Gastroesophageal sphincter (tissue), 3 donors: ENCODE measurements at regions not wholly inside any gene's neighbourhood (a gene's known extent, or its start where the extent isn't known, plus 50 kb on each side); places are given as distances from the start of the nearest gene placed in this dataset.

Source experiments
- EP300 ChIP-seq: sonication (generic); formaldehyde crosslinking; IDR thresholded peaks from one replicate; pipeline ENCODE4 v1.6.1; 2017; ENCODE audit warnings: antibody characterized with exemption, mild to moderate bottlenecking
- POLR2A ChIP-seq, 2 donors: fragments of 450-650 bp; IDR thresholded peaks; one replicate each; pipeline ENCODE4 v1.6.1; 2017; ENCODE audit warnings: antibody characterized with exemption in 2 of 2, mild to moderate bottlenecking in 2 of 2, moderate library complexity in 1 of 2
- POLR2AphosphoS5 ChIP-seq: sonication (generic); formaldehyde crosslinking; IDR thresholded peaks from one replicate; pipeline ENCODE4 v1.6.1; 2017; ENCODE audit warnings: antibody characterized with exemption
- TF ChIP-seq, protein P1 (sequence below), 4 experiments: fragments of 200-600 bp in 2 of 4; fragments of 450-650 bp in 2 of 4; sonication (generic) in 1 of 4; IDR thresholded peaks; one replicate each; pipeline ENCODE4 v1.5.1; 2017 to 2019; ENCODE audit warnings: antibody characterized with exemption in 4 of 4, mild to moderate bottlenecking in 2 of 4, moderate library complexity in 2 of 4

DNA sequence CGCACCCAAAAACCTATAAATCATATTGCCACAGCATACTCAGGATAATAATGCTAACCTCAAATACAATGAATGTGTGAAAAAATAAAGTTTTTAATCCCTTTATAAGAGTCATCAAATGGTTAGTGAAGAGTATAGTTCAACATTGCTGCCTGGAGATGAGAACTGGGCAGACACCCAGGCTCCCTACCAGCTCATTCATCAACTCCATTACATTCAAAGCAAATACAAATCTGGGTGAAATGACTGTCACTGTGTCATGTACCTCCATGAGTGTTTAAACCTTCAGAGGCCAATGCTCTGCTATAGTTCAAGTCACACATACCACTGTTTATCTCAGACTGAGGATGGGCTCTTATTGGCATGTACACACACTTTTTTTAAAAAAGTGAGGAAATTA lies 167.2 kb upstream of the KCNMB2 start:
- TF ChIP-seq, protein P1, sequence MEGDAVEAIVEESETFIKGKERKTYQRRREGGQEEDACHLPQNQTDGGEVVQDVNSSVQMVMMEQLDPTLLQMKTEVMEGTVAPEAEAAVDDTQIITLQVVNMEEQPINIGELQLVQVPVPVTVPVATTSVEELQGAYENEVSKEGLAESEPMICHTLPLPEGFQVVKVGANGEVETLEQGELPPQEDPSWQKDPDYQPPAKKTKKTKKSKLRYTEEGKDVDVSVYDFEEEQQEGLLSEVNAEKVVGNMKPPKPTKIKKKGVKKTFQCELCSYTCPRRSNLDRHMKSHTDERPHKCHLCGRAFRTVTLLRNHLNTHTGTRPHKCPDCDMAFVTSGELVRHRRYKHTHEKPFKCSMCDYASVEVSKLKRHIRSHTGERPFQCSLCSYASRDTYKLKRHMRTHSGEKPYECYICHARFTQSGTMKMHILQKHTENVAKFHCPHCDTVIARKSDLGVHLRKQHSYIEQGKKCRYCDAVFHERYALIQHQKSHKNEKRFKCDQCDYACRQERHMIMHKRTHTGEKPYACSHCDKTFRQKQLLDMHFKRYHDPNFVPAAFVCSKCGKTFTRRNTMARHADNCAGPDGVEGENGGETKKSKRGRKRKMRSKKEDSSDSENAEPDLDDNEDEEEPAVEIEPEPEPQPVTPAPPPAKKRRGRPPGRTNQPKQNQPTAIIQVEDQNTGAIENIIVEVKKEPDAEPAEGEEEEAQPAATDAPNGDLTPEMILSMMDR (IDR thresholded peaks at IDR 0.05): no peak
- TF ChIP-seq POLR2A (IDR thresholded peaks at IDR 0.05) (no peak), EP300 (no peak), POLR2AphosphoS5 (no peak)
